ENCODE measurements at regions not wholly inside any gene's neighbourhood (a gene's known extent, or its start where the extent isn't known, plus 50 kb on each side); places are given as distances from the start of the nearest gene placed in this dataset.

GRCh38 chr9:4435197-4435596, 55.1 kb upstream of the SLC1A1 start:
- 73 to 79% methylated on average over 4 of the region's 4 CpGs for WGBS, 2 donors
- Histone ChIP-seq H3K27ac (no peak overlapping the region), H3K27me3 (no peaks in the 10 kb centered on the region), H3K4me3 (no peak overlapping the region), H3K4me1 (peaks cover 0 to 13% (median 4%) of the 10 kb centered on the region in 9 donors), H3K9me3 (peaks cover 0 to 18% (median 0%) of the 10 kb centered on the region in 11 donors), H3K36me3 (no peaks in the 10 kb centered on the region)
- intact Hi-C loops (cut with DNase I): loop anchor here in 2 of 10 donors (10.0 kb wide), 2 partner anchors 50 to 60 kb away; partner anchors contain the start of gene SLC1A1 (in 1 of the 2)
- TF ChIP-seq CTCF (IDR thresholded peaks at IDR 0.05): no peak
- DNase-seq: no peak
- peak in 1 of 8 donors; percentile 37 for ATAC-seq

DNA sequence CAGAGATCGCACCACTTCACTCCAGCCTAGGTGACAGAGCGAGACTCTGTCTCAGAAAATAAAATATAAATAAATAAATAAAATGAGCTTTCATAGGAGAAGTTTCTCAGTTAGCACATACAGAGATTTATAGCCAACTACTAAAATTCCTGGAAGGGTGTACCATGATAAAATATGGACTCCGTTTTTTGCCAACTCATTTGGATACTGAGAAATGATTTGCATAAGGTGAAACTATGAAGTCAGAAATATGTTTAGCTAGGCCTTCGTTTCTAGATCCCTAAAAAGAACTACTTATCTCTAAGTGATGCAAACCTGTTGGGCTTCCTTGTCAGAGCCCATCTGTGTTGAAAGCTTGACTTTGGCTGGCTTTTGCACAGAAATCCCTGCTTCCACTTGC, 56.9 kb upstream of the SLC1A1 start:
- WGBS, 2 donors: 76 to 77% methylated on average over 4 of the region's 4 CpGs
- H3K36me3 ChIP-seq: no peaks in the 10 kb centered on the region
- peaks cover 0 to 16% (median 4%) of the 10 kb centered on the region in 9 donors for H3K4me1 ChIP-seq
- no peak overlapping the region for H3K4me3 ChIP-seq
- intact Hi-C loops (cut with DNase I): loop anchor here in 2 of 10 donors (10.0 kb wide), 2 partner anchors 51 to 61 kb away; partner anchors contain the start of gene SLC1A1 (in 1 of the 2)
- TF ChIP-seq CTCF (IDR thresholded peaks at IDR 0.05): no peak
- H3K9me3 ChIP-seq: no peaks in the 10 kb centered on the region
- no peak for ATAC-seq
- H3K27ac ChIP-seq: no peak overlapping the region
- no peak for DNase-seq
- H3K27me3 ChIP-seq: no peaks in the 10 kb centered on the region

DNA sequence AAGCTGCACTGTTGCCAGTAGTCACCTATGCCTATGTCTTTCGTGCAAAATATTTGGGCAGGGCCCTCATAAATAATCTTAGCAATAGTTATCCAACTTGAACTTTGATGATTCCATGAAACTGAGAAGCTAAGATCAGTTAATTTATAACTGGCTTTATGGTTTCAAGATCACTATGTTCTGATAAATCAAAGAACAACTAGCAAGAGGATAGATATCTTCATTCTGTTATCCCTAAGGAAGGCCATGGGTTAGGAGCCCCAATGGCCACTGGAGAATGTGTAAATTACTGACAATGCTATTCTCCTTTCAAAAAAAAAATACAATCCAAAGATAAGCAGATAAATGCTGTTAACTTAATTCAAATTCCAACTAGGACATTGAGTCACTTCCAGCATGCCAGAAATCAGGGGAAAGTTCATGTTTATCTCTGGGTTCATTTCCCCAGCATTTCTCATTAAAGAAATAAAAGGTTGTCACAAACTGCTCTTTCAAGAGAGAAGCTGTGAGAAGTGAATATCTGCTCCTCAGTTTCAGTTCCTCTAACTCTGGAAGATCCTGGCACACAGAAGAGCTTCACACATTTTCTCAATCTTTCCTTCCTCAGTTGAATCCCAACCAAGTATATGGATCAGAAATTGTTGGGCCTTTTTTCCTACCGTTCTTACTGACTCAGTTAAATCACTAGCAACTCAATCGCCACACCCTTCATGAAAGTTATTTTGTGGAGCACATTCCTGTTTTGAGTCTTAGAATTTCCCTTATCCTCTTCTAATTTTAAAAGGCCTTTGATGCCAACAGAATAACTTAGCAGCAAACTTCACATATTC, 59.6 kb upstream of the SLC1A1 start:
- Histone ChIP-seq H3K4me3 (no peak overlapping the region), H3K36me3 (no peaks in the 10 kb centered on the region), H3K4me1 (peaks cover 0 to 19% (median 4%) of the 10 kb centered on the region in 9 donors), H3K27me3 (no peaks in the 10 kb centered on the region), H3K27ac (peak overlapping the region in 3 of 10 donors; percentile 9 to 52 (median 41)), H3K9me3 (no peaks in the 10 kb centered on the region)
- ATAC-seq (peak in 3 of 8 donors; percentile 14 to 37 (median 16)), DNase-seq (no peak)
- TF ChIP-seq CTCF (IDR thresholded peaks at IDR 0.05): no peak
- WGBS, 2 donors: 58 to 83% methylated on average over 3 of the region's 3 CpGs
- intact Hi-C loops (cut with DNase I): loop anchor here in 2 of 10 donors (10.0 kb wide), 2 partner anchors 54 to 64 kb away; partner anchors contain the start of gene SLC1A1 (in 1 of the 2)

DNA sequence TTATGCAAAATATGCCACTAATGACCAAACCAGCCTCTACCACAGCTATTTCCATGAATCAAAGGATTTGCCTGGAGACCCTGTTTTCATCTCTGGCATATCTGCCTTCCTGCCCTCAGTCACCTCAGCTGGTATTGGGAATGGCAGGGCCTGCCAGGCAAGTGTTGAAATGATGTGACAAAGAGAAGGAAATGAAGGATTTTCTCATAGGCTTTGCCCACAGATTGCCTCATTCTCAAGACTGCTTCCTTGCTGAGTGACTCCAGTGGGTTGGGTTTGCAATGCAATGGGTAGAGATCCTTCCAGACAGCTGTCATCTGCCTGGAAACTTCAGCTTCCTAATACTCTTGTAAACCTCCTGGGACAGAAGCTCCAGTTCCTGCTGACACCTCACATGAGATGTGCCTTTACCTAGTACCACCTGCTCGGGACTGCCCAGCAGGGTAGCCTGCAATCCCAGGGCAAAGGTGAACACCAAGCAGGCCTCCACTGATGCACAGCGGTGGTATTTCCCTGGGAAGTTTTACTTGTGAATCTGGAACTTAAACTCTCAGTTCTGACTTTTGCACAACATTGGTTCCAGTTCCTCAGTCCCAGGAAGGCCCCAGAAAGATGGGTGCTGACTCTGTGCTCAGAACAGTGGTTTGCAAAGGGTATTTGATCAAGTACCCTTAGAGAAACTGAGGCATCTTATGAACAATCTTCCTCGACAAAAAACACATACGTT, 64.8 kb upstream of the SLC1A1 start:
- intact Hi-C loops (cut with DNase I): no loop called here
- Histone ChIP-seq H3K4me3 (no peak overlapping the region), H3K4me1 (peaks cover 0 to 17% (median 2%) of the 10 kb centered on the region in 9 donors), H3K36me3 (no peaks in the 10 kb centered on the region), H3K27me3 (no peaks in the 10 kb centered on the region), H3K27ac (peak overlapping the region in 1 of 10 donors; percentile 10), H3K9me3 (no peaks in the 10 kb centered on the region)
- TF ChIP-seq CTCF (IDR thresholded peaks at IDR 0.05): no peak
- ATAC-seq: peak in 1 of 8 donors; percentile 69
- WGBS, 2 donors: 87 to 91% methylated on average over 4 of the region's 4 CpGs
- no peak for DNase-seq
